ENCODE measurements at regions not wholly inside any gene's neighbourhood (a gene's known extent, or its start where the extent isn't known, plus 50 kb on each side); places are given as distances from the start of the nearest gene placed in this dataset.

- no peak for TF ChIP-seq CTCF (IDR thresholded peaks at IDR 0.05)
- TF ChIP-seq EZH2 (IDR thresholded peaks at IDR 0.05; ENCODE audit: borderline replicate concordance, insufficient read depth, low read depth, low read length, poor library complexity, severe bottlenecking): no peak
Observed at GRCh38 chr15:57872281-57873030, 165.9 kb downstream of the POLR2M start.
